ENCODE measurements at regions not wholly inside any gene's neighbourhood (a gene's known extent, or its start where the extent isn't known, plus 50 kb on each side); places are given as distances from the start of the nearest gene placed in this dataset.

DNA sequence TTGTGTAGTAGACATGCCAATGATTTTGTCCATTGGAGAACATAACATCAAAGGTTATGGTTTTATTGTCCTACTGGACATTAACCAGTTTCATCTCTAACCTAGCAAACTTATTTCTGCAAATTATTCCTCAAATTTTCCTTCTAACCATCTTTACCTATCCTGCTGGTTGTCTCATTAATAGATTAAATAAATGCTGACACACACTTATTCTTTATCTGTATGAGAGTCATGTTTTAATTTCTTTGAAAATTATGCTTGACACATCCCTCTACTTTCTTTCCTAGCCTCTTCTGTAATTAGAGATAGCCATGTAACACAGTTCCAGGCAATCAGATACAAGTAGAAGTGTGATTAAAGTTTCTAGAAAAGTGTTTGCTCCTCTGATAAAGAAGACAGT, 98.9 kb downstream of the RPS29 start:
- TF ChIP-seq, protein P1, sequence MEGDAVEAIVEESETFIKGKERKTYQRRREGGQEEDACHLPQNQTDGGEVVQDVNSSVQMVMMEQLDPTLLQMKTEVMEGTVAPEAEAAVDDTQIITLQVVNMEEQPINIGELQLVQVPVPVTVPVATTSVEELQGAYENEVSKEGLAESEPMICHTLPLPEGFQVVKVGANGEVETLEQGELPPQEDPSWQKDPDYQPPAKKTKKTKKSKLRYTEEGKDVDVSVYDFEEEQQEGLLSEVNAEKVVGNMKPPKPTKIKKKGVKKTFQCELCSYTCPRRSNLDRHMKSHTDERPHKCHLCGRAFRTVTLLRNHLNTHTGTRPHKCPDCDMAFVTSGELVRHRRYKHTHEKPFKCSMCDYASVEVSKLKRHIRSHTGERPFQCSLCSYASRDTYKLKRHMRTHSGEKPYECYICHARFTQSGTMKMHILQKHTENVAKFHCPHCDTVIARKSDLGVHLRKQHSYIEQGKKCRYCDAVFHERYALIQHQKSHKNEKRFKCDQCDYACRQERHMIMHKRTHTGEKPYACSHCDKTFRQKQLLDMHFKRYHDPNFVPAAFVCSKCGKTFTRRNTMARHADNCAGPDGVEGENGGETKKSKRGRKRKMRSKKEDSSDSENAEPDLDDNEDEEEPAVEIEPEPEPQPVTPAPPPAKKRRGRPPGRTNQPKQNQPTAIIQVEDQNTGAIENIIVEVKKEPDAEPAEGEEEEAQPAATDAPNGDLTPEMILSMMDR (IDR thresholded peaks at IDR 0.05) = no peak
- no peak for TF ChIP-seq POLR2A (IDR thresholded peaks at IDR 0.05)

All from uterus (tissue), 2 donors.